Fibroblast of lung (primary cell): ENCODE measurements at regions not wholly inside any gene's neighbourhood (a gene's known extent, or its start where the extent isn't known, plus 50 kb on each side); places are given as distances from the start of the nearest gene placed in this dataset.

Experiments used
- CTCF ChIP-seq, 2 donors: IDR thresholded peaks in 1 of 2; conservative IDR thresholded peaks in 1 of 2; 1 replicate in 1 of 2; 2 replicates in 1 of 2; pipeline ENCODE4 v1.5.1; 2011 to 2012; ENCODE audit warnings: low read length in 2 of 2, control low read depth in 1 of 2, inconsistent platforms in 1 of 2, low read depth in 1 of 2, mild to moderate bottlenecking in 1 of 2
- EZH2 ChIP-seq: IDR thresholded peaks from 2 replicates; pipeline ENCODE4 v1.5.1; 2012; ENCODE audit warnings: low read length, control low read depth, mild to moderate bottlenecking; ENCODE audit errors: missing control alignments

DNA sequence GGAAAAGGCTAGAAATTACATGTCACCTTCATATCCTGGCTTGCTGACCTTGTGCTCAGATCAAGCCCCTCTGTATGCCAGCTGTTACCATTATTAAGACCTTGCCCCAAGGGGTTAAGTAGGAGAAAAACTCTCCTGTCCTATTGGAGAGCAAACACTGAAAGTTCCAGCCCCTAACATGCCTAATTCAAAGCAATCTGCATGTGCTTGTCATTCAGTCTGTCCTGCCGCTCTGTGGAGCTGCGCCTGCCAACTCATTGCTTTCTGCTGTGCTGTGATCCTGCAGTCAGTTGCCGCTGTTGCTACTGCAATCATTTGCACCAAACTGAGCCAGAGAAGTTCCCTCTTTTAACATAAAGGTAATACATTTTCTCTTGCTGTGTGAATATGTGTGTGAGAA lies 113.4 kb downstream of the DISP1 start:
- peak in 1 of 2 donors; percentile 3 for TF ChIP-seq CTCF (conservative IDR thresholded peaks at IDR 0.05 in 1 of 2, IDR thresholded peaks at IDR 0.05 in 1 of 2; ENCODE audit: low read depth in 1 of 2, low read length in 2 of 2)
- no peak for TF ChIP-seq EZH2
